HCT116 (cell line): ENCODE measurements at regions not wholly inside any gene's neighbourhood (a gene's known extent, or its start where the extent isn't known, plus 50 kb on each side); places are given as distances from the start of the nearest gene placed in this dataset.

Source experiments
- ATAC-seq: fragments of 200-7000 bp; cut with Tn5 transposase; 2 replicates; pipeline ENCODE4 v1.9.1; 2020; ENCODE audit warnings: mild to moderate bottlenecking, moderate library complexity
- BruUV-seq: library from RNA; stranded (reverse); fragments of 400-500 nt; replicated peaks from 2 replicates; lab custom pipeline; 2021; lab: Mats Ljungman, UMichigan
- CTCF ChIA-PET: fragments of 300-600 bp; sonication (Branson Sonifier 250); formaldehyde crosslinking; loops from one replicate; lab custom pipeline; 2021; ENCODE audit warnings: antibody characterized with exemption; lab: Charles Lee
- POLR2A ChIA-PET: fragments of 300-600, 350-600 bp; sonication (Branson Sonifier 250); formaldehyde crosslinking; loops from one replicate; lab custom pipeline; 2021; ENCODE audit warnings: antibody characterized with exemption; lab: Charles Lee
- RAD21 ChIA-PET, 2 experiments: fragments of 300-600 bp; sonication (Branson Sonifier 250); formaldehyde crosslinking; loops; one replicate each; lab custom pipeline; 2023; ENCODE audit warnings: low total read pairs in 2 of 2; ENCODE audit not compliant: uncharacterized antibody in 2 of 2, unreplicated experiment in 2 of 2, low non-redundant PET in 1 of 2; lab: Charles Lee
- DNase-seq: peaks from one replicate; pipeline ENCODE4 v3.0.0-alpha.2; 2010; ENCODE audit warnings: low read depth, low spot score
- H2AFZ ChIP-seq: fragments of 200-600 bp; shearing (Covaris generic), sonication (generic); 2 replicates; pipeline ENCODE4 v1.6.1; 2017; ENCODE audit warnings: low read depth, mixed run types, mixed read lengths, antibody characterized with exemption, low read length; ENCODE audit not compliant: poor library complexity, severe bottlenecking
- H3K27ac ChIP-seq: 2 replicates; pipeline ENCODE4 v1.5.1; 2012; ENCODE audit warnings: low read depth, low read length
- H3K27me3 ChIP-seq: fragments of 200-600 bp; sonication (generic); 2 replicates; pipeline ENCODE4 v1.6.1; 2016; ENCODE audit warnings: mixed run types, low read length, mixed read lengths; ENCODE audit not compliant: insufficient read depth
- H3K36me3 ChIP-seq, 2 experiments: fragments of 200-500 bp in 1 of 2; fragments of 200-600 bp in 1 of 2; sonication (Bioruptor generic) in 1 of 2; sonication (generic) in 1 of 2; 2 replicates each; pipeline versions ENCODE4 v1.5.1 to v1.6.1; 2014 to 2016; ENCODE audit warnings: low read length in 2 of 2, inconsistent platforms in 1 of 2, mixed read lengths in 1 of 2, mixed run types in 1 of 2; ENCODE audit not compliant: insufficient read depth in 2 of 2, control insufficient read depth in 1 of 2
- H3K4me1 ChIP-seq, 2 experiments: fragments of 200-600 bp in 1 of 2; sonication (generic) in 1 of 2; 2 replicates each; pipeline versions ENCODE4 v1.5.1 to v1.6.1; 2012 to 2017; ENCODE audit warnings: low read length in 2 of 2, inconsistent platforms in 1 of 2, mild to moderate bottlenecking in 1 of 2, mixed read lengths in 1 of 2, mixed run types in 1 of 2, moderate library complexity in 1 of 2; ENCODE audit not compliant: insufficient read depth in 2 of 2, control insufficient read depth in 1 of 2
- H3K4me2 ChIP-seq: fragments of 200-600 bp; sonication (generic); 2 replicates; pipeline ENCODE4 v1.6.1; 2017; ENCODE audit warnings: mixed run types, low read length, mixed read lengths
- H3K4me3 ChIP-seq, 2 experiments: fragments of 200-600 bp in 1 of 2; sonication (generic) in 1 of 2; replicated peaks in 1 of 2; 2 replicates each; pipeline ENCODE4 v1.5.1; 2011 to 2016; ENCODE audit warnings: low read length in 2 of 2, control low read depth in 1 of 2, low read depth in 1 of 2, mild to moderate bottlenecking in 1 of 2, mixed read lengths in 1 of 2, mixed run types in 1 of 2
- H3K79me2 ChIP-seq: fragments of 200-600 bp; sonication (generic); 2 replicates; pipeline ENCODE4 v1.6.1; 2017; ENCODE audit warnings: mild to moderate bottlenecking, mixed run types, low read length, moderate library complexity, mixed read lengths; ENCODE audit not compliant: insufficient read depth
- H3K9ac ChIP-seq: fragments of 200-600 bp; sonication (generic); 2 replicates; pipeline ENCODE4 v1.6.1; 2016; ENCODE audit warnings: low read length, mixed read lengths
- H3K9me2 ChIP-seq: fragments of 200-600 bp; sonication (generic), shearing (Covaris generic); 2 replicates; pipeline ENCODE4 v1.6.1; 2017; ENCODE audit warnings: mixed run types, mild to moderate bottlenecking, moderate library complexity; ENCODE audit not compliant: insufficient read depth
- H3K9me3 ChIP-seq, 2 experiments: fragments of 200-500 bp in 1 of 2; fragments of 200-600 bp in 1 of 2; sonication (Bioruptor generic) in 1 of 2; sonication (generic) in 1 of 2; 2 replicates each; pipeline ENCODE4 v1.6.1; 2014 to 2017; ENCODE audit warnings: low read length in 2 of 2, mixed read lengths in 2 of 2, inconsistent platforms in 1 of 2, low read depth in 1 of 2, mild to moderate bottlenecking in 1 of 2, mixed run types in 1 of 2, moderate library complexity in 1 of 2; ENCODE audit not compliant: control insufficient read depth in 1 of 2, insufficient read depth in 1 of 2
- H4K20me1 ChIP-seq: fragments of 200-600 bp; sonication (generic), shearing (Covaris generic); 2 replicates; pipeline ENCODE4 v1.6.1; 2017; ENCODE audit warnings: mixed run types, mild to moderate bottlenecking, moderate library complexity; ENCODE audit not compliant: insufficient read depth
- ATF3 ChIP-seq: IDR thresholded peaks from 2 replicates; pipeline ENCODE4 v1.6.1; 2012
- CTCF ChIP-seq, 3 experiments: fragments of 200-600 bp in 1 of 3; sonication (generic) in 1 of 3; IDR thresholded peaks in 2 of 3; conservative IDR thresholded peaks in 1 of 3; 2 replicates each; pipeline ENCODE4 v1.5.1; 2012 to 2017; ENCODE audit warnings: low read depth in 2 of 3, low read length in 2 of 3, antibody characterized with exemption in 1 of 3, borderline replicate concordance in 1 of 3, control low read depth in 1 of 3, mild to moderate bottlenecking in 1 of 3, mixed read lengths in 1 of 3, mixed run types in 1 of 3, moderate library complexity in 1 of 3; ENCODE audit not compliant: insufficient read depth in 1 of 3
- REST ChIP-seq: IDR thresholded peaks from 2 replicates; pipeline ENCODE4 v1.6.1; 2012; ENCODE audit warnings: low read depth
- SRF ChIP-seq: IDR thresholded peaks from 2 replicates; pipeline ENCODE4 v1.6.1; 2012; ENCODE audit warnings: low read depth
- TCF7L2 ChIP-seq: IDR thresholded peaks from 2 replicates; pipeline ENCODE4 v1.7.0; 2011; ENCODE audit warnings: borderline replicate concordance, inconsistent platforms; ENCODE audit not compliant: insufficient read depth, insufficient read length; ENCODE audit errors: extremely low read depth
- intact Hi-C: fragments of 100-400 bp; cut with micrococcal nuclease; formaldehyde crosslinking; loops from 2 replicates; pipeline ENCODE4 v1.10.0; 2022
- TF ChIP-seq, protein P1 (sequence below): IDR thresholded peaks from 2 replicates; pipeline ENCODE4 v1.6.1; 2011; ENCODE audit warnings: mild to moderate bottlenecking, low read length, moderate library complexity; ENCODE audit not compliant: insufficient replicate concordance; ENCODE audit errors: extremely low read depth

GRCh38 chr1:208418667-208419066 lies 174.5 kb upstream of the PLXNA2 start:
- Histone ChIP-seq H3K27me3 (0 out of 2 replicates have a peak, but pooled peaks cover 5% of the 10 kb centered on the region), H3K9ac (no peak overlapping the region), H3K4me3 (no peak overlapping the region), H2AFZ (no peak overlapping the region), H3K9me3 (no peaks in the 10 kb centered on the region), H3K36me3 (no peaks in the 10 kb centered on the region), H3K9me2 (no peaks in the 10 kb centered on the region), H3K79me2 (no peaks in the 10 kb centered on the region), H4K20me1 (no peaks in the 10 kb centered on the region), H3K4me2 (no peak overlapping the region), H3K27ac (no peak overlapping the region), H3K4me1 (no peaks in the 10 kb centered on the region)
- ChIA-PET POLR2A (no interaction called here), RAD21 (no interaction called here), CTCF (no interaction called here)
- ATAC-seq = no peak
- BruUV-seq = no TSS peak
- DNase-seq = no peak
- no peak for TF ChIP-seq TCF7L2
- TF ChIP-seq REST = no peak
- TF ChIP-seq ATF3 = no peak
- TF ChIP-seq, protein P1, sequence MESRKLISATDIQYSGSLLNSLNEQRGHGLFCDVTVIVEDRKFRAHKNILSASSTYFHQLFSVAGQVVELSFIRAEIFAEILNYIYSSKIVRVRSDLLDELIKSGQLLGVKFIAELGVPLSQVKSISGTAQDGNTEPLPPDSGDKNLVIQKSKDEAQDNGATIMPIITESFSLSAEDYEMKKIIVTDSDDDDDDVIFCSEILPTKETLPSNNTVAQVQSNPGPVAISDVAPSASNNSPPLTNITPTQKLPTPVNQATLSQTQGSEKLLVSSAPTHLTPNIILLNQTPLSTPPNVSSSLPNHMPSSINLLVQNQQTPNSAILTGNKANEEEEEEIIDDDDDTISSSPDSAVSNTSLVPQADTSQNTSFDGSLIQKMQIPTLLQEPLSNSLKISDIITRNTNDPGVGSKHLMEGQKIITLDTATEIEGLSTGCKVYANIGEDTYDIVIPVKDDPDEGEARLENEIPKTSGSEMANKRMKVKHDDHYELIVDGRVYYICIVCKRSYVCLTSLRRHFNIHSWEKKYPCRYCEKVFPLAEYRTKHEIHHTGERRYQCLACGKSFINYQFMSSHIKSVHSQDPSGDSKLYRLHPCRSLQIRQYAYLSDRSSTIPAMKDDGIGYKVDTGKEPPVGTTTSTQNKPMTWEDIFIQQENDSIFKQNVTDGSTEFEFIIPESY = no peak
- no peak for TF ChIP-seq SRF
- TF ChIP-seq CTCF (IDR thresholded peaks at IDR 0.05 in 2 of 3, conservative IDR thresholded peaks at IDR 0.05 in 1 of 3; ENCODE audit: borderline replicate concordance in 1 of 3, insufficient read depth in 1 of 3, low read depth in 2 of 3, low read length in 2 of 3) = no peak
- intact Hi-C loops = no loop called here
